ENCODE measurements at regions not wholly inside any gene's neighbourhood (a gene's known extent, or its start where the extent isn't known, plus 50 kb on each side); places are given as distances from the start of the nearest gene placed in this dataset.

GRCh38 chr5:34476941-34477565 lies 179.1 kb upstream of the RAI14 start:
- TF ChIP-seq TAF1 (IDR thresholded peaks at IDR 0.05; ENCODE audit: borderline replicate concordance, insufficient read depth, low read length) (no peak), POLR2AphosphoS5 (IDR thresholded peaks at IDR 0.05; ENCODE audit: low read depth, low read length) (no peak), REST (IDR thresholded peaks at IDR 0.05; ENCODE audit: insufficient read depth in 1 of 2, low read depth in 2 of 2, low read length in 2 of 2) (no peak)
